ENCODE measurements at regions not wholly inside any gene's neighbourhood (a gene's known extent, or its start where the extent isn't known, plus 50 kb on each side); places are given as distances from the start of the nearest gene placed in this dataset.

- no peak for TF ChIP-seq ZBTB8A (tag by site-specific recombination; IDR thresholded peaks at IDR 0.05)
- TF ChIP-seq CTCF (tag by site-specific recombination; IDR thresholded peaks at IDR 0.05) = no peak
- TF ChIP-seq YY1 (tag by site-specific recombination; IDR thresholded peaks at IDR 0.05) = no peak
Observed at GRCh38 chr3:46130631-46131310, 77.3 kb downstream of the CCR1 start.

Measured in HEK293 (cell line).